SJSA1 (cell line): ENCODE measurements at regions not wholly inside any gene's neighbourhood (a gene's known extent, or its start where the extent isn't known, plus 50 kb on each side); places are given as distances from the start of the nearest gene placed in this dataset.
"Not testable (repeated sequence)": the region's sequence is repeated elsewhere in the genome, so short reads cannot be mapped to it uniquely, and the experiment has no call there.

Source experiments
- DNase-seq, 2 experiments: peaks; one replicate each; pipeline ENCODE4 v3.0.0-alpha.2; 2015 to 2020; ENCODE audit warnings: low spot score in 2 of 2, low read depth in 1 of 2
- H3K27ac ChIP-seq: fragments of 250-450 bp; sonication (Bioruptor Pico); 2 replicates; pipeline ENCODE4 v1.5.1; 2020; ENCODE audit warnings: mild to moderate bottlenecking, moderate library complexity
- H3K27me3 ChIP-seq: fragments of 250-450 bp; sonication (Bioruptor Pico); replicated peaks from 2 replicates; pipeline ENCODE4 v1.5.1; 2020; ENCODE audit warnings: mild to moderate bottlenecking, moderate library complexity
- H3K36me3 ChIP-seq: fragments of 250-450 bp; sonication (Bioruptor Pico); 2 replicates; pipeline ENCODE4 v1.5.1; 2020; ENCODE audit warnings: mild to moderate bottlenecking
- H3K4me1 ChIP-seq: fragments of 250-450 bp; sonication (Bioruptor Pico); replicated peaks from 2 replicates; pipeline ENCODE4 v1.6.1; 2021; ENCODE audit warnings: mild to moderate bottlenecking
- H3K4me3 ChIP-seq: fragments of 250-450 bp; sonication (Bioruptor Pico); 2 replicates; pipeline ENCODE4 v1.5.1; 2020; ENCODE audit warnings: mild to moderate bottlenecking
- H3K9me3 ChIP-seq: fragments of 250-450 bp; sonication (Bioruptor Pico); replicated peaks from 2 replicates; pipeline ENCODE4 v1.5.1; 2020; ENCODE audit warnings: mild to moderate bottlenecking

GRCh38 chr6:88418921-88419810 lies 253.0 kb upstream of the CNR1 start:
- H3K4me3 ChIP-seq, H3K36me3 ChIP-seq, H3K9me3 ChIP-seq, H3K27me3 ChIP-seq, H3K27ac ChIP-seq, H3K4me1 ChIP-seq, DNase-seq: not testable (repeated sequence)

DNA sequence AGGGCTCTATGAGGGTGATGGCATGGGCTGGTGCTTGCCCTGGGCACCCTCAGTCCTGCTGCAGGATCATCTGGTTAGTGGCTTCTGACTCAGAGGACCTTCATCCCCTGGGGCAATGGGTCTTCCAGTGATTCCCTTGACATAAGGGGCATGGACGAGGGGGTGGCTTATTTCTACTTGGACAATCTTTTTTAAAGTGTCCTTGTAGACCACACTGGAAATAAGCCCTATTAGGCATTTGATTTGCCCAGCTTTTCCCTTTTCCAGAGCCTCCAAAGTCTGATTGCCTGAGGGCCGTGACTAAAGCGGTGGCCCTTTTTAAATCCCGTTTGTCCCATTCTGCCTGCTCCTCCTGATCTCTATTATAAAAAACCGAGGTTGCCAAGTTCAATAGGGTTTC lies 251.2 kb upstream of the CNR1 start:
- H3K27ac ChIP-seq, DNase-seq, H3K27me3 ChIP-seq, H3K9me3 ChIP-seq, H3K4me3 ChIP-seq, H3K36me3 ChIP-seq, H3K4me1 ChIP-seq: not testable (repeated sequence)

DNA sequence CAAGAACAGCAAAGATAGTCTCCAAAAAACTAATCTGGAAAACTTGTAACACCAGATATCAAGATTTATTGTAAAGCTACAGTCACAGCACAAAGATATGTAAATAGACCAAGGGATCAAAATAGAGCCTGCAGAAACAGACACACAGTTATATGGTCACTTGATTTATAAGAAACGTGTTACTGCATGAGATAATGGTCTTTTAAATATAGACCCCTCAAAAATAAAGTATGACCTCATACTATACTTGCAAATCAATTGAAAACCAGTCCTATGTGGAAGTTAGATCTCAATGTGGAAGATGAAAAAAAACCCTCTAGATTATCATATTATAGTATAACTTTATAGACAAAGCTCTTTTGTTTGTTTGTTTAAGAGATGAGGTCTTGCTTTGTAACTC lies 247.3 kb upstream of the CNR1 start:
- H3K36me3 ChIP-seq: no peaks in the 10 kb centered on the region
- H3K4me3 ChIP-seq: no peak overlapping the region
- no peak for DNase-seq
- no peaks in the 10 kb centered on the region for H3K4me1 ChIP-seq
- no peaks in the 10 kb centered on the region for H3K9me3 ChIP-seq
- no peaks in the 10 kb centered on the region for H3K27me3 ChIP-seq
- no peak overlapping the region for H3K27ac ChIP-seq

DNA sequence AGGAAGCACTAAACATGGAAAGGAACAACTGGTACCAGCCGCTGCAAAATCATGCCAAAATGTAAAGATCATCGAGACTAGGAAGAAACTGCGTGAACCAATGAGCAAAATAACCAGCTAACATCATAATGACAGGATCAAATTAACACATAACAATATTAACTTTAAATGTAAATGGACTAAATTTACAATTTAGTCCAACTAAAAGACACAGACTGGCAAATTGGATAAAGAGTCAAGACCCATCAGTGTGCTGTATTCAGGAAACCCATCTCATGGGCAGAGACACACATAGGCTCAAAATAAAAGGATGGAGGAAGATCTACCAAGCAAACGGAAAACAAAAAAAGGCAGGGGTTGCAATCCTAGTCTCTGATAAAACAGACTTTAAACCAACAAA lies 242.2 kb upstream of the CNR1 start:
- not testable (repeated sequence) for H3K27me3 ChIP-seq, H3K27ac ChIP-seq, H3K4me1 ChIP-seq, H3K36me3 ChIP-seq, H3K4me3 ChIP-seq, H3K9me3 ChIP-seq, DNase-seq

DNA sequence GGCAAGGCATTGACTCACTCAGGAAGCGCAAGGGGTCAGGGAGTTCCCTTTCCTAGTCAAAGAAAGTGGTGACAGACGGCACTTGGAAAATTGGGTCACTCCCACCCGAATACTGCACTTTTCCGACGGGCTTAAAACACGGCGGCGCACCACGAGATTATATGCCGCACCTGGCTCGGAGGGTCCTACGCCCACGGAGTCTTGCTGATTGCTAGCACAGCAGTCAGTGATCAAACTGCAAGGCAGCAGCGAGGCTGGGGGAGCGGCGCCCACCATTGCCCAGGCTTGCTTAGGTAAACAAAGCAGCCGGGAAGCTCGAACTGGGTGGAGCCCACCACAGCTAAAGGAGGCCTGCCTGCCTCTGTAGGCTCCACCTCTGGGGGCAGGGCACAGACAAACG lies 240.5 kb upstream of the CNR1 start:
- not testable (repeated sequence) for H3K9me3 ChIP-seq, H3K36me3 ChIP-seq, H3K27me3 ChIP-seq, H3K27ac ChIP-seq, DNase-seq, H3K4me1 ChIP-seq, H3K4me3 ChIP-seq

GRCh38 chr6:88403486-88403885 lies 237.3 kb upstream of the CNR1 start:
- Histone ChIP-seq H3K27me3 (no peaks in the 10 kb centered on the region), H3K27ac (no peak overlapping the region), H3K36me3 (no peaks in the 10 kb centered on the region), H3K4me1 (no peaks in the 10 kb centered on the region), H3K9me3 (no peaks in the 10 kb centered on the region), H3K4me3 (no peak overlapping the region)
- no peak for DNase-seq

DNA sequence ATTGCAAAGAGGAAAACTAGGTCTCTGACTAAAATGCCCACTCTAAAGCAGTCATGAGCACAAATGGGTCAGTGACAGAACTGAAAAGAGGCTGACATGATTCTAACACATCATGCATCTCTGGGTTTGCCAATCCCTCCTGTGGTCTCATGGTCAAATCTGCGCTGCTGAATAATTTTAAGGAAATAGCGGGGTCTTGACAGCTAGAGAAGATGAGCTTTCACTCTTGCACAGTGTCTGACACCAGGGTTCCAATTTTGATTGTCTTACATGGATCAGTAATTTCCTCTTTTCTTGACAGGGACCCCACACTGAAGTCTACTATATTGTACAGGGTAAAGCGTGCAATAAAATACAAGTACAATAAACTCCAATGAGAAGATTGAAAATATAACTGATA lies 236.8 kb upstream of the CNR1 start:
- Histone ChIP-seq H3K9me3 (no peaks in the 10 kb centered on the region), H3K4me3 (no peak overlapping the region), H3K36me3 (no peaks in the 10 kb centered on the region), H3K27me3 (no peaks in the 10 kb centered on the region), H3K4me1 (no peaks in the 10 kb centered on the region), H3K27ac (no peak overlapping the region)
- DNase-seq: no peak

- not testable (repeated sequence) for H3K4me3 ChIP-seq, H3K27me3 ChIP-seq, H3K9me3 ChIP-seq, H3K27ac ChIP-seq, DNase-seq, H3K36me3 ChIP-seq, H3K4me1 ChIP-seq
Observed at GRCh38 chr6:88390998-88391397, 224.9 kb upstream of the CNR1 start.

GRCh38 chr6:88388589-88388988 lies 222.4 kb upstream of the CNR1 start:
- DNase-seq: no peak
- no peak overlapping the region for H3K4me3 ChIP-seq
- H3K9me3 ChIP-seq: no peaks in the 10 kb centered on the region
- H3K27ac ChIP-seq: no peak overlapping the region
- H3K4me1 ChIP-seq: no peaks in the 10 kb centered on the region
- no peaks in the 10 kb centered on the region for H3K27me3 ChIP-seq
- no peaks in the 10 kb centered on the region for H3K36me3 ChIP-seq

DNA sequence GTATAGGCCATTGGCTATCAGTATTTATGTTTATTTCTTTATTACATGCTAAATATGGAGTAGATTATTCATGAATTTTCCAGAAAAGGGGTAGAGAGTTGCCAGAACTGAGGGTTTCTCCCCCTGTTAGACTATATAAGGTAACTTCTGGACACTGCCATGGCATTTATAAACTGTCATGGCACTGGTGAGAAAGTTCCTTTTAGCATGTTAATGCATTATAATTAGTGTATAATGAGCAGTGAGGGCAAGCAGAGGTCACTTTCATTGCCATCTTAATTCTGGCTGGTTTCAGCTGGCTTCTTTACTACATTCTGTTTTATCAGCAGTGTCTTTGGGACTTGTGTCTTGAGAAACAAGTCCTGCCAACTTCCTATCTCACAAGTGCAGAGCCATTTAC lies 220.0 kb upstream of the CNR1 start:
- no peaks in the 10 kb centered on the region for H3K27me3 ChIP-seq
- H3K4me3 ChIP-seq: no peak overlapping the region
- H3K36me3 ChIP-seq: no peaks in the 10 kb centered on the region
- H3K4me1 ChIP-seq: peaks cover 6% of the 10 kb centered on the region
- H3K9me3 ChIP-seq: no peaks in the 10 kb centered on the region
- no peak for DNase-seq
- H3K27ac ChIP-seq: no peak overlapping the region

DNA sequence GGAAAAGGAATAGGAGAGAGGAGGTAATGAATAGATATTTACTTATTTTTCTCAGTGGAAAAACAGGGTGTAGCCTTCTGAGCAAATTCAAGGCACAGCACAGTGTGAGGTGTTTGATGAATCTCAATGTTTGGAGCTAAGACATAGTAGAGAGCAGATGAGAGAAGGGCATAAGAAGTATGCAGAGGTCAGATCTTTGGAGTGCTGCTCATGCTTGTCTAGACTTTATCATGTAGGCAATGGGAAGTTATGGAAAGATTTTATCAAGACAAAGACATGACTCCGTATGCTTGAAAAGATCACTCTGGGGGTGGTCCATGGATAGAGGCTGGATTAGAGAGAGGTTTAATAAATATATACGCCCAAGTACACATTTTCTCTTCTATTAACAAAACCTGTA lies 217.0 kb upstream of the CNR1 start:
- DNase-seq: no peak
- no peak overlapping the region for H3K27ac ChIP-seq
- H3K36me3 ChIP-seq: no peaks in the 10 kb centered on the region
- H3K4me3 ChIP-seq: no peak overlapping the region
- no peaks in the 10 kb centered on the region for H3K9me3 ChIP-seq
- no peaks in the 10 kb centered on the region for H3K27me3 ChIP-seq
- peaks cover 36% of the 10 kb centered on the region for H3K4me1 ChIP-seq

DNA sequence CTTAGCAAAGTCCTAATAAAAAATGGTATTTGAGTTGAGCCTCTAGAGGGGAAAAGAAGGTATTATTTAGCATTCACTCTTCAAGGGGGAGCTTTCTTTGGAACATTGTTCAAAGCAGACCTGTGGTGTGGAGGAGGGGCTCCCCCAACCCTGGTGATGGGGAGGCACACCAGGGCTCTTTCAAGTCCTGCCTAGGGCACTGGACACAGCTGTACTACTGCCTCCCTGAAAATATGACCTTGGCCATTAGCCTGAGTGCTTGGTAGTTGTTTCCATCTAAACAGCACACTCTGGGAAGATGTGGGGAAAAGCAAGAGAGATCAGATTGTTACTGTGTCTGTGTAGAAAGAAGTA lies 215.1 kb upstream of the CNR1 start:
- H3K27me3 ChIP-seq: no peaks in the 10 kb centered on the region
- H3K9me3 ChIP-seq: no peaks in the 10 kb centered on the region
- H3K4me3 ChIP-seq: no peak overlapping the region
- H3K36me3 ChIP-seq: no peaks in the 10 kb centered on the region
- no peak overlapping the region for H3K27ac ChIP-seq
- H3K4me1 ChIP-seq: peaks cover 55% of the 10 kb centered on the region
- DNase-seq: no peak

DNA sequence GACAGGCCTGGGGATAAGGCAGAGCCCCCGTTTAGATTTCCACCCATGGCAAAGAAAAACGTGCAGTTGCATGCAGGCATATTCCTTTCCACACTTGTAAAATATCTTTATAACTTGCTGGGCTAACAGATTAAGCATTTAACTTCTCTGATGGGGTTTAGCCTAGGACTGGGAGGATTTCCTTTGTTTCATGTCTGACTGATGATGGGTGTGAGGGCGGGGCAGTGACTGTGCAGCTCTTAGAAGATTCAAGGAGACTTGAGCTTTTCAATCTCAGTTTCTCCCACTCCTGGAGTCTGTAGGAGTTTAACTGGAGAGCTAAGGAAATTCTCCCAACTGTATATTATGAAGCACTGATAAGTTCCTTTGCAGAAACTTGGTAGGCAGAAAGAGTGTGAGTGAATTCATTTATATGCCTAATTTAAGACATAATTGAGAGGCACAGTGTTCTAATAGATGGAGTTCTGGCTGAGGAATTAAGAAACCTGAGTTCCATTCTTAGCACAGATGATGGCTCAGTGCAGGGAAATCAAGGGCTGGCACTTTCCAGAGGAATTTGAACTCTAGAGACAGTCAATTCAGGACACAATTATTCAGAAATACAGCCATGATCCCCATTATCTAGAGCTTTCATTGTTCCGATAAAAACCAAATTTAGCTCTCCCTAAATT lies 214.6 kb upstream of the CNR1 start:
- H3K9me3 ChIP-seq: no peaks in the 10 kb centered on the region
- no peak for DNase-seq
- H3K4me3 ChIP-seq: no peak overlapping the region
- H3K4me1 ChIP-seq: peaks cover 58% of the 10 kb centered on the region
- peak overlapping the region; percentile 20; the same call in 1 of the 2 replicates for H3K27ac ChIP-seq
- no peaks in the 10 kb centered on the region for H3K27me3 ChIP-seq
- no peaks in the 10 kb centered on the region for H3K36me3 ChIP-seq

GRCh38 chr6:88380083-88380482 lies 213.9 kb upstream of the CNR1 start:
- Histone ChIP-seq H3K36me3 (no peaks in the 10 kb centered on the region), H3K27ac (peak overlapping the region; percentile 20; the same call in 1 of the 2 replicates), H3K27me3 (no peaks in the 10 kb centered on the region), H3K4me1 (peaks cover 58% of the 10 kb centered on the region), H3K9me3 (no peaks in the 10 kb centered on the region), H3K4me3 (no peak overlapping the region)
- peak; percentile 80 to 84 for DNase-seq
